HepG2 (cell line): ENCODE measurements at regions not wholly inside any gene's neighbourhood (a gene's known extent, or its start where the extent isn't known, plus 50 kb on each side); places are given as distances from the start of the nearest gene placed in this dataset.

Source experiments
- CTCF ChIP-seq: sonication (generic); formaldehyde crosslinking; IDR thresholded peaks from 2 replicates; pipeline ENCODE4 v1.5.0; 2020; ENCODE audit warnings: mild to moderate bottlenecking, missing genetic modification reagents, moderate library complexity
- EP300 ChIP-seq, 3 experiments: sonication (generic) in 1 of 3; formaldehyde crosslinking in 1 of 3; IDR thresholded peaks; 2 replicates each; pipeline versions ENCODE4 v1.5.1 to v1.6.1; 2011 to 2020; ENCODE audit warnings: low read depth in 2 of 3, low read length in 2 of 3, borderline replicate concordance in 1 of 3, improper control_type of control experiment in 1 of 3, mild to moderate bottlenecking in 1 of 3, missing genetic modification reagents in 1 of 3, moderate library complexity in 1 of 3
- HOMEZ ChIP-seq: IDR thresholded peaks from 2 replicates; pipeline ENCODE4 v1.6.1; 2016; ENCODE audit warnings: low read depth
- NFRKB ChIP-seq: fragments of 450-650 bp; IDR thresholded peaks from 2 replicates; pipeline ENCODE4 v1.6.1; 2017
- RAD51 ChIP-seq: fragments of 450-650 bp; IDR thresholded peaks from 2 replicates; pipeline ENCODE4 v1.6.1; 2016; ENCODE audit warnings: borderline replicate concordance
- RERE ChIP-seq: IDR thresholded peaks from 2 replicates; pipeline ENCODE4 v1.6.1; 2016; ENCODE audit warnings: low read depth, missing genetic modification reagents, missing compliant biosample characterization
- SP5 ChIP-seq: IDR thresholded peaks from 2 replicates; pipeline ENCODE4 v1.6.1; 2016; ENCODE audit warnings: low read depth, borderline replicate concordance

GRCh38 chr5:175121457-175121856 is 322.5 kb downstream of the DRD1 start:
- TF ChIP-seq RERE (CRISPR knock-in tag) = no peak
- TF ChIP-seq RAD51 = no peak
- TF ChIP-seq HOMEZ (CRISPR knock-in tag) = no peak
- TF ChIP-seq NFRKB = no peak
- TF ChIP-seq CTCF (CRISPR knock-in tag) = no peak
- TF ChIP-seq EP300 (IDR thresholded peaks at IDR 0.05; ENCODE audit: low read depth in 2 of 2, low read length in 2 of 2) = no peak
- no peak for TF ChIP-seq EP300 (CRISPR knock-in tag; IDR thresholded peaks at IDR 0.05; ENCODE audit: borderline replicate concordance)
- no peak for TF ChIP-seq SP5 (CRISPR knock-in tag)
